ENCODE measurements at regions not wholly inside any gene's neighbourhood (a gene's known extent, or its start where the extent isn't known, plus 50 kb on each side); places are given as distances from the start of the nearest gene placed in this dataset.

GRCh38 chr12:72094490-72094889 lies 155.8 kb downstream of the TPH2 start:
- Histone ChIP-seq H3K27me3 (ENCODE audit: control insufficient read depth, insufficient read depth, low read length) (no peaks in the 10 kb centered on the region), H2AFZ (ENCODE audit: low read length) (no peak overlapping the region), H3K9me3 (ENCODE audit: control insufficient read depth, insufficient read depth, low read depth, low read length) (no peaks in the 10 kb centered on the region), H3K4me2 (ENCODE audit: extremely low read depth, insufficient read depth, low read length) (no peak overlapping the region), H3K27ac (ENCODE audit: insufficient read depth, low read length) (no peak overlapping the region), H3K36me3 (ENCODE audit: control insufficient read depth, insufficient read depth, low read length) (no peaks in the 10 kb centered on the region), H3K9ac (ENCODE audit: insufficient read depth, low read length) (no peak overlapping the region), H3K4me1 (ENCODE audit: control insufficient read depth, extremely low read depth, insufficient read depth, low read length) (no peaks in the 10 kb centered on the region), H3K4me3 (replicated peaks in 1 of 4; ENCODE audit: control extremely low read depth in 1 of 4, insufficient read depth in 1 of 4, low read depth in 3 of 4, low read length in 4 of 4) (no peak overlapping the region), H4K20me1 (ENCODE audit: control insufficient read depth, extremely low read depth, insufficient read depth, low read length) (no peaks in the 10 kb centered on the region), H3K79me2 (ENCODE audit: control insufficient read depth, insufficient read depth, low read length) (no peaks in the 10 kb centered on the region)
- DNase-seq (ENCODE audit: low read depth in 2 of 2), result no peak
- TF ChIP-seq CTCF (conservative IDR thresholded peaks at IDR 0.05 in 1 of 2, IDR thresholded peaks at IDR 0.05 in 1 of 2; ENCODE audit: low read depth in 1 of 2, low read length in 2 of 2), result no peak
- no peak for TF ChIP-seq EZH2 (IDR thresholded peaks at IDR 0.05; ENCODE audit: low read length, missing control alignments)

- H3K4me3 ChIP-seq (replicated peaks in 1 of 4; ENCODE audit: control extremely low read depth in 1 of 4, insufficient read depth in 1 of 4, low read depth in 3 of 4, low read length in 4 of 4), result no peak overlapping the region
Measured at GRCh38 chr12:72095025-72095424, 156.4 kb downstream of the TPH2 start.

GRCh38 chr12:72098622-72099021 lies 160.0 kb downstream of the TPH2 start:
- no peak overlapping the region for H3K4me3 ChIP-seq (replicated peaks in 1 of 4; ENCODE audit: control extremely low read depth in 1 of 4, insufficient read depth in 1 of 4, low read depth in 3 of 4, low read length in 4 of 4)
- no peaks in the 10 kb centered on the region for H3K36me3 ChIP-seq (ENCODE audit: control insufficient read depth, insufficient read depth, low read length)
- H3K9ac ChIP-seq (ENCODE audit: insufficient read depth, low read length), result no peak overlapping the region
- TF ChIP-seq CTCF (conservative IDR thresholded peaks at IDR 0.05 in 1 of 2, IDR thresholded peaks at IDR 0.05 in 1 of 2; ENCODE audit: low read depth in 1 of 2, low read length in 2 of 2) (no peak), EZH2 (IDR thresholded peaks at IDR 0.05; ENCODE audit: low read length, missing control alignments) (no peak)
- no peaks in the 10 kb centered on the region for H3K9me3 ChIP-seq (ENCODE audit: control insufficient read depth, insufficient read depth, low read depth, low read length)
- H3K4me1 ChIP-seq (ENCODE audit: control insufficient read depth, extremely low read depth, insufficient read depth, low read length), result no peaks in the 10 kb centered on the region
- no peaks in the 10 kb centered on the region for H4K20me1 ChIP-seq (ENCODE audit: control insufficient read depth, extremely low read depth, insufficient read depth, low read length)
- H3K4me2 ChIP-seq (ENCODE audit: extremely low read depth, insufficient read depth, low read length), result no peak overlapping the region
- no peak overlapping the region for H2AFZ ChIP-seq (ENCODE audit: low read length)
- no peaks in the 10 kb centered on the region for H3K79me2 ChIP-seq (ENCODE audit: control insufficient read depth, insufficient read depth, low read length)
- DNase-seq (ENCODE audit: low read depth in 2 of 2), result peak; percentile 4 to 9
- H3K27ac ChIP-seq (ENCODE audit: insufficient read depth, low read length), result no peak overlapping the region
- H3K27me3 ChIP-seq (ENCODE audit: control insufficient read depth, insufficient read depth, low read length), result no peaks in the 10 kb centered on the region

More at GRCh38 chr12:72095025-72095424, 156.4 kb downstream of the TPH2 start:
- Histone ChIP-seq H3K36me3 (ENCODE audit: control insufficient read depth, insufficient read depth, low read length) (no peaks in the 10 kb centered on the region), H3K9me3 (ENCODE audit: control insufficient read depth, insufficient read depth, low read depth, low read length) (no peaks in the 10 kb centered on the region), H2AFZ (ENCODE audit: low read length) (no peak overlapping the region), H3K27ac (ENCODE audit: insufficient read depth, low read length) (no peak overlapping the region), H3K79me2 (ENCODE audit: control insufficient read depth, insufficient read depth, low read length) (no peaks in the 10 kb centered on the region), H3K4me1 (ENCODE audit: control insufficient read depth, extremely low read depth, insufficient read depth, low read length) (no peaks in the 10 kb centered on the region), H3K4me2 (ENCODE audit: extremely low read depth, insufficient read depth, low read length) (no peak overlapping the region), H4K20me1 (ENCODE audit: control insufficient read depth, extremely low read depth, insufficient read depth, low read length) (no peaks in the 10 kb centered on the region), H3K27me3 (ENCODE audit: control insufficient read depth, insufficient read depth, low read length) (no peaks in the 10 kb centered on the region), H3K9ac (ENCODE audit: insufficient read depth, low read length) (no peak overlapping the region)
- no peak for DNase-seq (ENCODE audit: low read depth in 2 of 2)
- no peak for TF ChIP-seq CTCF (conservative IDR thresholded peaks at IDR 0.05 in 1 of 2, IDR thresholded peaks at IDR 0.05 in 1 of 2; ENCODE audit: low read depth in 1 of 2, low read length in 2 of 2)
- TF ChIP-seq EZH2 (IDR thresholded peaks at IDR 0.05; ENCODE audit: low read length, missing control alignments), result no peak

Measured in fibroblast of lung (primary cell).